T-helper 1 cell treated with Interleukin-12 subunit alpha and Interleukin-12 subunit beta and Interleukin-4 antibody, amounts not matched to agents 30 ng/mL and 1 ng/mL, for 36 hours (primary cell): ENCODE measurements at regions not wholly inside any gene's neighbourhood (a gene's known extent, or its start where the extent isn't known, plus 50 kb on each side); places are given as distances from the start of the nearest gene placed in this dataset.

Experiments
- intact Hi-C: fragments of 100-400 bp; cut with micrococcal nuclease; formaldehyde crosslinking; loops from one replicate; pipeline ENCODE4 v1.15.1; 2024

GRCh38 chr2:143830476-143830875 lies 689.4 kb downstream of the ZEB2 start:
- intact Hi-C loops: no loop called here

GRCh38 chr2:143828763-143829537 lies 691.0 kb downstream of the ZEB2 start:
- intact Hi-C loops: no loop called here

- intact Hi-C loops: no loop called here
Measured at GRCh38 chr2:143824791-143825190, 695.1 kb downstream of the ZEB2 start.

- intact Hi-C loops: no loop called here
Measured at GRCh38 chr2:143823876-143824275, 694.7 kb downstream of the ARHGAP15 start.

- intact Hi-C loops: no loop called here
Measured at GRCh38 chr2:143823296-143823695, 694.1 kb downstream of the ARHGAP15 start.

GRCh38 chr2:143822736-143823135 lies 693.5 kb downstream of the ARHGAP15 start:
- intact Hi-C loops: no loop called here

GRCh38 chr2:143819764-143820163 lies 690.5 kb downstream of the ARHGAP15 start:
- intact Hi-C loops: no loop called here

GRCh38 chr2:143819190-143819735 lies 690.0 kb downstream of the ARHGAP15 start:
- intact Hi-C loops: no loop called here
